ENCODE measurements at regions not wholly inside any gene's neighbourhood (a gene's known extent, or its start where the extent isn't known, plus 50 kb on each side); places are given as distances from the start of the nearest gene placed in this dataset.
"Not testable (repeated sequence)": the region's sequence is repeated elsewhere in the genome, so short reads cannot be mapped to it uniquely, and the experiment has no call there.

GRCh38 chr12:13562915-13563742, 366.6 kb downstream of the EMP1 start:
- no peak for DNase-seq (ENCODE audit: low spot score)

DNA sequence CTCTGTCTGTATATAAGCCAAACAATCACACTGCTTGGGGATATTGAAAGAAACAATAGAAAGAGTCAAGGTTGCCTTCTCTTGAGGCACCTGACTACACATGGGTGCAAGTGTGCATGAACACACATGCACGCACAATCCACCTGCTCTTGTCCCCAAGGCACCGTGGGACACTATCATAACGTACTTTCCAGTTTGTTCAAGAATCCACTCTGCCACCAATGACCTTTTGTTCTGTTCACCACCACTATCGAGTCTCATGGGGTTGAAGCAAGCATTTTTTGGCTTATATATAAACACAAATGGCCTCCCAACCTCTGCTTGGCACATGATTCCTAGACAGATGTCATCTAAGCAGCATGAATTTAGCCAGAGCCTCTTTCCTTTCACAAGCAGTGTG, 365.4 kb downstream of the EMP1 start:
- DNase-seq (ENCODE audit: low spot score) = no peak

- DNase-seq (ENCODE audit: low spot score) = no peak
These were observed 362.9 kb downstream of the EMP1 start for GRCh38 chr12:13559318-13559978.

DNA sequence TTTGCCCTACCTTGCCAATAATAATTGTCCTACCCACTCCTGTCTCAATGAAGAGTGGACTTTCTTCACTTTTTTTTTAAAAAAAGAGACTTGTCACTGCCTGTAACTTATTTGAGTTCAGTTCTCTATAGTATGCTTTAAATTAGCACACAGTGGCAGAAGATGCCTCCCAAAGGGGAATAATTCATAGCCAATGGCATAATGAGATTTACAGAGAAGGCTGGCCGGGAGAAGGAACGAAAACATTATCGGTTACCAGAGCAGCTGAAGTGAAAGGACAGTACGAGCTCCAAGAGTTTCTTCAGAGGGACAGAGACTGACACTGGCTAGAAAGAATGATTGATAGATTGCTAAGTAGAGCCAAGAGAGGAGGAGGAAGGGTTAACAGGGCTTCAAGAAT, 356.3 kb downstream of the EMP1 start:
- DNase-seq (ENCODE audit: low spot score) = no peak

GRCh38 chr12:13547283-13547682, 350.8 kb downstream of the EMP1 start:
- no peak for DNase-seq (ENCODE audit: low spot score)

GRCh38 chr12:13546231-13546630, 349.7 kb downstream of the EMP1 start:
- DNase-seq (ENCODE audit: low spot score) = no peak

DNA sequence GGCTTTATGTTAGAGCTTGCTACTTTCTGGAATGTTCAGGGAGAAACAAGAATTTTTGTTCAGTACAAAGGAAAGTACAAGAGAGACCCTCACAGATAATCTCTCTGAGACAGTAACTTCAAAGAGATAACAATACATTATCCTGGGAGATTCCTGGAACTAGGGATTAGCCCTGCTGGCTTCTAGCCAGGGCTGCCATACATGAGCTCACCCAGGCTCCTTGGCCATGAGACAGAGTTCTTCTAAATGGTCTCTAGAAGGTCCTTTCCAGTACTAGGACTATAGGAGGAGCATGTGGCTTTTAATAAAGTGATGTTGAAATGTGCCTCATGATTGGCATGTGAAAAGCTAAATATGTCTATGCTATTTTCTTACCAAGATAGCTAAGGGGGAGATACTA, 342.5 kb downstream of the EMP1 start:
- DNase-seq (ENCODE audit: low spot score) = no peak

- no peak for DNase-seq (ENCODE audit: low spot score)
These were observed 341.6 kb downstream of the EMP1 start for GRCh38 chr12:13538136-13538535.

GRCh38 chr12:13537623-13538022, 341.1 kb downstream of the EMP1 start:
- no peak for DNase-seq (ENCODE audit: low spot score)

DNA sequence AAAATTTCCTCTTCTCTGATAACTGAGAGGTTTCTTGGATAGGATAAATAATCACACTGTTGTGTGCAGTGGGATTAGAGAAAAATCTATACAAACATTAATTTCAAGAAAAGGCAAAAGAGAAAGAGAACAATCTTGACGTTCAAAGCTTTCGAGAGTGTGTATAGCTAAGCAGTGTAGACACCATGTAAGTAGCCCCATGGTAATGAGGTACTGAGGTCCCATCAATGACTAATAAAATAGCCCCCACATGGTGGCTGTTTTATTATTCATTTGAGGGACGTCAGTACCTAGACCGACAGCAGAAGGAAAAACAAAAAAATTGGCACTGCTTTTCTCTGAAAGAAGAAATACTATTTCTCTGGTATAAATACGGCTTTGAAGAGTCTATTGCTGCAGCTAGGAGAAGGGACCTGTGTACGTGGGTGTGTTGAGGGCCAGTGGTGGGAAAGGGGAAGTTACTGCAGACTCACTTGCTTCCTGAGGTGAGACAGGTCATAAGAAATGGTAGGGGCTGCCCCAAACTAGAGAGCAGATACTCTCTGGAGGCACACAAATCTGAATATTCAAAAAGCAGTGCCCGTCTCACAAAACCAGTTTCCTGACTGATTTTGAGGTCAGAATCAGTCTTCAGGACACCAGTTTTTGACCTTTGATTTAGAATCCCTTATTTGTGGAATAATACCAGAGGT, 339.8 kb downstream of the EMP1 start:
- DNase-seq (ENCODE audit: low spot score) = no peak

DNA sequence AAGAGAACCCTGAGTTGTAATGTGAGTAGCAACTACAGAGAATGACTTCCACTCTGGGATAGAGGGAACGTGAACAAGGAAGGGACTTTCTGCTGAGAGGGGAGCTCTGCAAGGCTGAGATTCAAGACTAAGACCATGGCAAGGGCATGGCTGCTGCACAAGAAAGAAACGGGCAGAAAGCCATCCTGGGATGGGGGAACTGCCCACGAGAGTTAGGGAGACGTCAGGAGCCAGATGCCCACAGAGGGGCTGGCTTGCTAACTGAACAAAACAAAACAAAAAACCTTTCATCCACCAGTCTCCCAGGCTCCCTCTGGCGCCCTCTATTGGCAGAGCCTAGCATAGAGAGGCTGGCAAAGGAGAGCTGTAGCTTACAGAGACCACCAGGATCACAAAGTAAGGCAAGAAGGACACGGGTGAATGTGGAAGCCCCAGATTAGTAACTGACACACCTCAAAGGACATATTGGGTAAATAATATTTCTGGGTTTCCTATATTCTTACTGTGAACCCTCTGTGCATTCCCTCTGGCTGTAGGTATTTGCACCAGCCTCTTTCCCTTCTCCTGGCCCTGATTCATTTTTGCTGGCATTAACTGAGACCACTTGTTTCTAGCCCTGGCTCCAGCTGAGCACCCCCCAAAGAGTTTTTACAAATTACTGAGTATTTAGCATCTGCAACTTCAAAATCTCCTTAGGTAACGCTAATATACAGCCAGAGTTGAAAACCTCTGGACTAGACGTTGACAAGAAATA, 338.3 kb downstream of the EMP1 start:
- peak; percentile 36 for DNase-seq (ENCODE audit: low spot score)

DNA sequence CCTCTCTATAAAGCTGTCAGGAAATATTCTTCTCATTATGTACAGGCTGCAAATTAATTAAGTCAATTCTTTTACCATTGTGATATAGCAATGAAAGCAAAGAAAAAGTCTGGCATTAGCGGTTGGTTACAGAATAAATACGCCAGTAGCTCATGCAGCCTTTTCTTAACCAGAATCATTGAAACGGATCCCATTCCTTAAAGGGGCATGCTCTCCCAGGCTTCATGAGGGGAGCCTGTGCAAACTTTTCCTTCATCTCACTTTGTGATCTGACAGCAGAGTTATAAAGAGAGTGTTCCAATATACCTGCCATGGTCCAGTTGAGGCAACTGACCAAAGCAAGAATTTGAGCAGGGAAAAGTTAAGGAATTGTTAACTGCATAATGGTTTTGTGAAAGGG, 337.7 kb downstream of the EMP1 start:
- no peak for DNase-seq (ENCODE audit: low spot score)

DNA sequence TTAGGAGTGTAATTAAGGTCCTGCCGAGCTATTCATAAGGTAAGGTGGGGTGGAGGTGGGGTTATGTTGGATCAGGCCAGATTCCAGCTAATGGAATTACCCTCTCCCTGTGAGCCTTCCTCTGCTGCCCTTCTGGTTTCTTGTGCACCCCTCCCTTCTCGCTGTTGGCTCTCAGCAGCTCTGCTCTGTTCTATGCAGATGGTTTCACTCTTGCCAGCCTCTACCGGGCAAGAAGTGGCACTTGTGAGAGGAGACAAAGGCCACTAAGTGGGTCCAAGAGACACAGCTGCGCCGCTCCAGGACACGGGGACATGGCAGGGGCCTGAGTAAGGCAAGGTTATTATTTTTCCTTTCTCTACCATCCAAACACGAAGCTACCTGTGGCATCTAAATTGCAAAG, 334.4 kb downstream of the EMP1 start:
- no peak for DNase-seq (ENCODE audit: low spot score)

GRCh38 chr12:13526185-13526921, 329.8 kb downstream of the EMP1 start:
- DNase-seq (ENCODE audit: low spot score) = not testable (repeated sequence)

GRCh38 chr12:13523536-13524307, 327.2 kb downstream of the EMP1 start:
- DNase-seq (ENCODE audit: low spot score) = no peak

GRCh38 chr12:13518034-13518433, 321.5 kb downstream of the EMP1 start:
- not testable (repeated sequence) for DNase-seq (ENCODE audit: low spot score)

- no peak for DNase-seq (ENCODE audit: low spot score)
These were observed 313.2 kb downstream of the EMP1 start for GRCh38 chr12:13509740-13510139.

DNA sequence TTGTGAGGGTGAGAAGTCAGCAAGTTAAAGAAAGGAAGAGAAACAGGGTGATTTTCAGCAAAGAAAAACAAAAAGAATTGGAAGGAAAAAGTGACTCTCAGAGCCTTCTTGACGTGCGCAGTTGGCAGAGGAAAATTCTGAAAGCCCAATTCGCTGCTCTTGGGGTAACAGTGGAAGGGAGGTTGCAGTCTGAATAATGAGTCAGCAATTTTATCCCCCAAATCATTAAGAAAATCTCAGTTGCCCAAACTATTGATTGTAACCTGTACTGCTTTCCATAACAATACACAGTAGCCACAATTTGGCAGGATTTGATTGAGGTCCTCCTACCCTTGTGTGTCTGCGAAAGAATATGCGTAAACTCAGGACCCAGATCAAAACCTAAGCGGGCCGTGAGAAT, 309.1 kb downstream of the EMP1 start:
- DNase-seq (ENCODE audit: low spot score) = no peak

DNA sequence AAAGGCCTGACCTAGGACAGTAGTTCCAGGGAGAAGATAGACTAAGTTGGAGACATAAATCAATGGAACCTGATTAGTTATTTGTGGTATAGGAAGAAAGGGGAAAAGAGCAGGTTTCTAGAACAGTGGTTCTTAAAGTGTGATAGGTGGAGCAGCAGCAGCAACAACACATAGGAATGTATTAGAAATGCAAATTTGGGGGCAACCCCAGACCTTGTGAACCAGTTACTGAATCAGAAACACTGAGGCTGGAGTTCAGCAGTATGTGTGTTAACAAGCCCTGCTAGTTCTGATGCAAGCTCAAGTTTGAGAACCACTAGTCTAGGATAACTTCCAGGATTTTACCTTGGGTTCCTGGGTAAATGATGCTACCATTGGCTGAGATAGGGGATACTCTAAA, 308.7 kb downstream of the EMP1 start:
- no peak for DNase-seq (ENCODE audit: low spot score)

DNA sequence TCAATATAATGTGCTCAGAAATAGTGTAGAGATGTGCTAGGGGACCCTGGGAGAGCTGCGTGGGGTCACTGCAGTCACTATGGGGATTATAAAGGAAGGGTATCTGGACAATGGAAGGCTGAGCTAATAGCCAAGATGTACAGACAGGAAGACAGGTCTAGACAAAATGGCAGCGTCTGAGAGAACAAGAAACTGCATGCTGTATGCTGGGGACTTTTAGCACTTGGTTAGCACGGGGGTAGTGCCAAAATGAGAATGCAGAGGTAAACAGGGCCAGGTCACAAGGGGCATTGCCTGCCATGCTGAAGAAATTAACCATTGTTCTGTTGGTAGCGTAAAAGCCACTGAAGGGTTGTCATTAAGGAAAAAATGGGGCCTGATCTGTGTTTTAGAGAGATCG, 308.2 kb downstream of the EMP1 start:
- peak; percentile 5 for DNase-seq (ENCODE audit: low spot score)

- no peak for DNase-seq (ENCODE audit: low spot score)
These were observed 307.5 kb downstream of the EMP1 start for GRCh38 chr12:13504074-13504473.

All from kidney capillary endothelial cell (primary cell).